ENCODE measurements at regions not wholly inside any gene's neighbourhood (a gene's known extent, or its start where the extent isn't known, plus 50 kb on each side); places are given as distances from the start of the nearest gene placed in this dataset.
"Not testable (repeated sequence)": the region's sequence is repeated elsewhere in the genome, so short reads cannot be mapped to it uniquely, and the experiment has no call there.

GRCh38 chr15:31665732-31666131, 339.1 kb downstream of the KLF13 start:
- H3K9me3 ChIP-seq (ENCODE audit: control insufficient read depth, insufficient read depth, low read depth, low read length); H3K36me3 ChIP-seq (ENCODE audit: control insufficient read depth in 2 of 2, insufficient read depth in 1 of 2, low read length in 2 of 2); H3K4me3 ChIP-seq (ENCODE audit: low read depth, low read length); H3K4me1 ChIP-seq (ENCODE audit: control insufficient read depth, insufficient read depth, low read length); CTCF ChIA-PET; H3K27ac ChIP-seq (ENCODE audit: extremely low read depth, low read depth, low read length): not testable (repeated sequence)
- POLR2A ChIA-PET: interaction anchor here (0.7 kb wide), 1 partner anchor 312 kb away, joined by 3 read pairs; no protein-coding TSS in a partner anchor

- CTCF ChIA-PET: interaction anchor here (0.7 kb wide), 1 partner anchor 1328 kb away, joined by 3 read pairs; no protein-coding TSS in a partner anchor
- H3K27ac ChIP-seq (ENCODE audit: extremely low read depth, low read depth, low read length); POLR2A ChIA-PET; H3K4me1 ChIP-seq (ENCODE audit: control insufficient read depth, insufficient read depth, low read length); H3K36me3 ChIP-seq (ENCODE audit: control insufficient read depth in 2 of 2, insufficient read depth in 1 of 2, low read length in 2 of 2); H3K4me3 ChIP-seq (ENCODE audit: low read depth, low read length); H3K9me3 ChIP-seq (ENCODE audit: control insufficient read depth, insufficient read depth, low read depth, low read length): not testable (repeated sequence)
Observed at GRCh38 chr15:31669158-31669908, 342.7 kb downstream of the KLF13 start.

DNA sequence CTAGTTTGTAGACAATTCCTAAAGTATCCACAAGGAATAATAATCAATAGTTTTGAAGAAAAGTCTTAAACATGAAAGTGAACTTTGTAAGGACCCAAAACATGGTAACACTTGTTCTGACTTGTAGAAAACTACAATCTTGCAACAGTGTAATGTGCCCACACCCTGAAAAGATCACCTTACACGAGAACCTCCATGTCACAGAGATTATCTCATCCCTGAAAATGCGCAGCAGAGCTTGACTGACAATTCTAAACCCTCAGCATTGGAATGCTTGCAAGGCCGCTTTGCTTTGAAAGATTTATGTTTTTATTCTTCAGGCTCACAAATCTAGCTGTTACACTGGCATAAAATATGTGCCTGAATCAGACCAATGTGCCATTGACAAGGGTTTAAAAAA, 346.6 kb downstream of the KLF13 start:
- H3K4me1 ChIP-seq (ENCODE audit: control insufficient read depth, insufficient read depth, low read length); H3K27ac ChIP-seq (ENCODE audit: extremely low read depth, low read depth, low read length); H3K36me3 ChIP-seq (ENCODE audit: control insufficient read depth in 2 of 2, insufficient read depth in 1 of 2, low read length in 2 of 2); CTCF ChIA-PET; H3K9me3 ChIP-seq (ENCODE audit: control insufficient read depth, insufficient read depth, low read depth, low read length); H3K4me3 ChIP-seq (ENCODE audit: low read depth, low read length); POLR2A ChIA-PET: not testable (repeated sequence)

- H3K4me1 ChIP-seq (ENCODE audit: control insufficient read depth, insufficient read depth, low read length); H3K27ac ChIP-seq (ENCODE audit: extremely low read depth, low read depth, low read length); POLR2A ChIA-PET; H3K9me3 ChIP-seq (ENCODE audit: control insufficient read depth, insufficient read depth, low read depth, low read length); H3K4me3 ChIP-seq (ENCODE audit: low read depth, low read length); CTCF ChIA-PET; H3K36me3 ChIP-seq (ENCODE audit: control insufficient read depth in 2 of 2, insufficient read depth in 1 of 2, low read length in 2 of 2): not testable (repeated sequence)
Observed at GRCh38 chr15:31681529-31682259, 348.6 kb upstream of the CHRNA7 start.

- H3K27ac ChIP-seq (ENCODE audit: extremely low read depth, low read depth, low read length); H3K4me1 ChIP-seq (ENCODE audit: control insufficient read depth, insufficient read depth, low read length); H3K36me3 ChIP-seq (ENCODE audit: control insufficient read depth in 2 of 2, insufficient read depth in 1 of 2, low read length in 2 of 2); CTCF ChIA-PET; H3K4me3 ChIP-seq (ENCODE audit: low read depth, low read length); H3K9me3 ChIP-seq (ENCODE audit: control insufficient read depth, insufficient read depth, low read depth, low read length); POLR2A ChIA-PET: not testable (repeated sequence)
Observed at GRCh38 chr15:31687088-31687487, 343.2 kb upstream of the CHRNA7 start.

DNA sequence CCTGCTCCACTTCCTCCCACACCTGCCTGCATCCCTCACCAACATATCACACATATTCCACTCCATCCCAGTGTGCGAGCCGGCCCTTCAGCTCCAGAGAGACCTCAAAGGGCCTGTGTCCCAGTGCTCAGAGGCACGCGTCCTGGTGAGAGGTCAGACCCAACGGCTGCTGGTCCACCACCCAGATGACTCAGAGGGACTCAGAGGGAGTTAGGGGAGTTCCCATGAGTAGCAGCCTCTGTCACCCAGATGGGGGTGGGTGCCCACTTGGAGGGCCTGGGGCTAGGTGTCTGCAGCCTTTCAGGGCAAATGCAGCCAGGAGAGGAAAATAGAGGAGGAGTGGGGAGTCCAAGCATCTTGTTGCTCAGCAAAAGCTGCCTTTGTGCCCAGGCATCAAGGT, 333.8 kb upstream of the CHRNA7 start:
- H3K4me3 ChIP-seq (ENCODE audit: low read depth, low read length); CTCF ChIA-PET; H3K27ac ChIP-seq (ENCODE audit: extremely low read depth, low read depth, low read length); H3K4me1 ChIP-seq (ENCODE audit: control insufficient read depth, insufficient read depth, low read length); H3K36me3 ChIP-seq (ENCODE audit: control insufficient read depth in 2 of 2, insufficient read depth in 1 of 2, low read length in 2 of 2); H3K9me3 ChIP-seq (ENCODE audit: control insufficient read depth, insufficient read depth, low read depth, low read length); POLR2A ChIA-PET: not testable (repeated sequence)

- POLR2A ChIA-PET; H3K9me3 ChIP-seq (ENCODE audit: control insufficient read depth, insufficient read depth, low read depth, low read length); H3K27ac ChIP-seq (ENCODE audit: extremely low read depth, low read depth, low read length); CTCF ChIA-PET; H3K36me3 ChIP-seq (ENCODE audit: control insufficient read depth in 2 of 2, insufficient read depth in 1 of 2, low read length in 2 of 2); H3K4me1 ChIP-seq (ENCODE audit: control insufficient read depth, insufficient read depth, low read length); H3K4me3 ChIP-seq (ENCODE audit: low read depth, low read length): not testable (repeated sequence)
Observed at GRCh38 chr15:31705076-31705678, 325.1 kb upstream of the CHRNA7 start.

DNA sequence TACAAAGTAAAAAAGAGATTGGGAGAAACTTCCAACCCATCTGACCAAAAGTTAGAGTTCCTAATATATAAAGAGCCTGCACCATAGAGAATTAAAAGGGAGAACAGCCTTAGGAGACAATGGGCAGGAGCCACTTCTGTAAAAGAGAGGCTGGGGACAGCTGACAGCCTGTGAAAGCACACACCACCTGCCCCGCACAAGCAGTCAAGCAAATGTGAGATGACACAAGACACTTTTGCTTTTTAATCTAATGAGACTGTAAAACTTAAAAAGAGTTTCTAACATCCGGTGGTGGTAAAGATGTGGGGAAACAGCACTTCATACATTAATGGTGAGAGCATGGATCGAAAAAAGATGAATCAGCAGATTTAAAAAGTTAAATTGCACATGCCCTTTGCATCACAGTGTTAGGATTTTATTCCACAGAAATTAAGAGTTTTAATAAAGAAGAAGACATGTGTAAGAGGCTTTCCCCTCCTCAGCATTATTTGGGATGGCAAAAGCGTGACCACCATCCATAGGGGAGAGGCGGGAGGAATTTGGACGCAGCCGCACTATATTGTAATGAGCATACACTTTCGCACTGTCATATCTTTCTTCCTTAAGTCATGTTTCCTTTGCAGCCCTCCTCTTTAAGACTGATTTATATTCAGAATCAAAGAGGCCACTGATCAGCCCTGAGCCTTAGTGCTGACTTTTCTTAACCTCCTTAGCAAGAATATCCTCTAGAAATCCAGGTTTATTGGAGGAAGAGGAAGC, 322.2 kb upstream of the CHRNA7 start:
- POLR2A ChIA-PET; H3K27ac ChIP-seq (ENCODE audit: extremely low read depth, low read depth, low read length); H3K36me3 ChIP-seq (ENCODE audit: control insufficient read depth in 2 of 2, insufficient read depth in 1 of 2, low read length in 2 of 2); H3K4me3 ChIP-seq (ENCODE audit: low read depth, low read length); H3K4me1 ChIP-seq (ENCODE audit: control insufficient read depth, insufficient read depth, low read length); CTCF ChIA-PET; H3K9me3 ChIP-seq (ENCODE audit: control insufficient read depth, insufficient read depth, low read depth, low read length): not testable (repeated sequence)

DNA sequence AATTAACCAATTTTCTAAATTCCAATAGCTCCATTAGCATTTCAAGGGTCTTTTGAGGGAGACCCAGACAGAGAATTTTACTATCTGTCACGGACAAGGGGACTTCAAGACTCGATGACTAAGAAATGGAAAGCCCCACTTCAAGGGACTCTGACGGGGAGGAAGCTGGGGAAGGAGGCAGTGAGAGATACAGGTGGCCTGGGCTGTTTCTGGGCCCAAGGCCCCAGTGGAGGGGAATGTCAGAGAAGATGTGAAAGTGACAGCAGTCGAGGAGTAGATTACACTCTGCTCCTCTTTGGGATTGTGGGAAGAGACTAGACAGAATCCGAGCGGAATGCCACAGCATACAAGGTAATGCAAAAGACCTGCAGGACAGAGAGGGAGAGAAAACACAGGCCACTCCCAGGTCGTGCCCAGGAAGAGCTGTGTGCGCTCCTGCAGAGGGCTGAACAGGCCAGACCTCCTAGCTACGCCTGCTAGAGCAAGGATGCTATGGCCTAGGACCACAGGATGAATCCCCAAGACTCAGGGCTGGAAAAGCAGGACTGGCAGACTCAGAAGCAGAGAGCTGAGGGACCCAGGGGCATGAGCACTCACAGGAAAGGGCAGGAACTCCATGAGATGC, 321.5 kb upstream of the CHRNA7 start:
- H3K4me1 ChIP-seq (ENCODE audit: control insufficient read depth, insufficient read depth, low read length); H3K9me3 ChIP-seq (ENCODE audit: control insufficient read depth, insufficient read depth, low read depth, low read length); H3K4me3 ChIP-seq (ENCODE audit: low read depth, low read length); POLR2A ChIA-PET; H3K36me3 ChIP-seq (ENCODE audit: control insufficient read depth in 2 of 2, insufficient read depth in 1 of 2, low read length in 2 of 2); H3K27ac ChIP-seq (ENCODE audit: extremely low read depth, low read depth, low read length); CTCF ChIA-PET: not testable (repeated sequence)

GRCh38 chr15:31709479-31709878, 320.8 kb upstream of the CHRNA7 start:
- H3K27ac ChIP-seq (ENCODE audit: extremely low read depth, low read depth, low read length); H3K36me3 ChIP-seq (ENCODE audit: control insufficient read depth in 2 of 2, insufficient read depth in 1 of 2, low read length in 2 of 2); H3K4me3 ChIP-seq (ENCODE audit: low read depth, low read length); CTCF ChIA-PET; POLR2A ChIA-PET; H3K4me1 ChIP-seq (ENCODE audit: control insufficient read depth, insufficient read depth, low read length); H3K9me3 ChIP-seq (ENCODE audit: control insufficient read depth, insufficient read depth, low read depth, low read length): not testable (repeated sequence)

Data from HEK293 (cell line).